Stimulated activated naive CD4-positive, alpha-beta T cell (primary cell): ENCODE measurements at regions not wholly inside any gene's neighbourhood (a gene's known extent, or its start where the extent isn't known, plus 50 kb on each side); places are given as distances from the start of the nearest gene placed in this dataset.

Source experiments
- DNase-seq, 6 experiments: peaks; one replicate each; lab custom pipeline; 2025; lab: John Stamatoyannopoulos, UW

DNA sequence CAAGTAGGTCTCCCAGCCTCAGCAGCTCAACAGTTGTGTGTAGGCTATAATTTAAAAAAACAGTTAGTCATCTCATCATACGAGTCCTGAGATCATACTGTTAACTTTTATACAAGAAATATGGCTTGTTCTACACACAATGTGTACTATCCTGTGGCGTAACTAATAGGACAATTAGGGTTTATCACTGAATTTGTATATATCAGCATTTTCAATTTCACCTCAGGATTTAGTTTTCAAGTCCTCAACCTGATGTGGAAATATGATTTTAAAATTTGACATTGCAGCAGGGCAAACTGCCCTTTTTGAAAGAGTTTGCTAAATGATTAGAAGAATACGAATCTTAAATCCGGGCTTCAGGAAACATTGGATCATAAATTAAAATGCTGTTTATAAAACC is 237.2 kb upstream of the CTBP2 start:
- no peak for DNase-seq

DNA sequence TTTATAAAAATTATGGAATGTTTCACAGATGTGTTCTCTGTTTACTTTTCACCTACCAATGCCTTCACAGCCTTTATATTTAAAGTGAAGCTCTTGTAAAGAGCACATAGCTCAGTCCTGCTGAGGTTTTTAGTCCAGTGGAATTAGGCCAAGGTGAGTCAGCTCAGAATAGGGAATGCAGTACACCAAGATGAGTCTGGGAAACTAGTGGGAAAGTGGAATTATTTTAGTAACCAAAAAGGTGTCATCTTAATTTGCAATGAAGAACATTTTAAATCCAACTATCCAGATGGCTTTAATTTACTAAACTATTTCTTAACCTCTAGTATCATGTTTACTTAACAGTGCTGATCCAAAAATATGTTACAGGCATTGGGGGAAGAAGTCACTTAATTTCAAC is 236.3 kb upstream of the CTBP2 start:
- no peak for DNase-seq

DNA sequence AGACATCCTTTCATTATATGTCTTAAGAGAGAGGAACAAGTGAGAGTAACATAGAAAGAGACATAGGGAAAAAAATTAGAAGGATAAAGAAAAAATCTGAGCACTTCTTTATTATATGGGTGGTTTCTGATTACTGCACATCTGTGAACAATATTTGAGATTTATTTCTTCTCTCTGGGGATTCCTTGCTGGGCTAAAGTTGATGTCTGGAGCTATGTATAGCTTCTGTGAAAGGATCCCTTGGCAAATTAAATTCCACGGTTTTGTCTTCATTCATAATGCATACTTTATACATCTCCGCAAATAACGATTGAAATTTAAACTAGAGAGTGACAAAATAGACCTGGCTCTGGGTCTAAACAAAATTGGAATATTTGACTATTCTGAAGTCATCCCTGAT is 232.2 kb upstream of the CTBP2 start:
- DNase-seq, result no peak

- DNase-seq, result no peak
Observed at GRCh38 chr10:125392154-125392553, 231.8 kb upstream of the CTBP2 start.

DNA sequence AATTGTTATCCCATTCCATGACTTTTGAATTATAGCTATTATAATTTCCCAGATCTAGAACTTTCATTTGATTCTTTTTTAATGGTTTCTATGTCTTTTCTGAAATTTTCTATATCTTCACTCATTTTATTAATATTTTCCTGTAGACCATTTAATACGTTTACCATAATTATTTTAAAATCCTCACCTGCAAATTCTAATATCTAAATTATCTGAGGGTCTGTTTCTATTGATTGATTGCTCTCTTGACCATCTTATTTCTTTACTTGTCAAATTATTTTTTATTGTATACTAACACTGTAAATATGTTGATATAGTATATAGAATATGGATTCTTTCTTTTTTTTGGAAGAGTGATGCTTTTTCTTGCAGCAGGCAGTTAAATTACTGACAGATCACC is 229.3 kb upstream of the CTBP2 start:
- DNase-seq, result no peak

DNA sequence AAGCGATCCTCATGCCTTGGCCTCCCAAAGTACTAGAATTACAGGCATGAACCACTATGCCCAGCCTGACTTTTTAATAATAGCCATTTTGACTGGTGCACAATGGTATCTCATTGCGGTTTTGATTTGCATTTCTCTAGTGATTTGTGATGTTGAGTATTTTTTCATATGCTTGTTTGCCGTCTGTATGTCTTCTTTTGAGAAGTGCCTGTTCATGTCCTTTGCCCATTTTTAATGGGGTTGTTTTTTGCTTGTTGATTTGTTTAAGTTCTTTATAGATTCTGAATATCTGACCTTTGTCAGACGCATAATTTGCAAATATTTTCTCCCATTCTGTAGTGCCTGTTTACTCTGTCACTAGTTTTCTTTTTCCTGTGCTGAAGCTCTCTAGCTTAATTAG is 219.2 kb upstream of the CTBP2 start:
- no peak for DNase-seq

DNA sequence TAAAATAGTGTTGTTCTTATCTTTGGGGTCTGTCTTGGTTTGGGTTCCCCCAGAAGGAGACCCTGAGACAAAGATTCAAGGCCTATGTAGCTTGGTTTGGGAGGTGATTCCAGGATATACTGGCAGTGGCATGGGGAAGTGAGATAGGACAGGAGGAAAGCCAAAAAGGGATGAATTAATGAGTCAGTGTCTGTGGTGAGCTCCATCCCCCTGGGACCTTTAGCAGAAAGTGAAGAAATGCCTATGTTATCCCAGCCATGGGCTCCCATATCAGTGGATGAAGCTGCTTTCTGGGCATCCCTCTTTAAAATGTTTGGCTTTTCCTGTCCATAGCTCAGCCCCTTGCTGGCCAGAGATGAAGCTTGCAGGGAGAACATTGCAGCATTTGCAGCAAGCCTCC is 217.0 kb upstream of the CTBP2 start:
- DNase-seq, result no peak

GRCh38 chr10:125375210-125375609 is 214.8 kb upstream of the CTBP2 start:
- no peak for DNase-seq

GRCh38 chr10:125373546-125373945 is 213.2 kb upstream of the CTBP2 start:
- DNase-seq, result no peak

DNA sequence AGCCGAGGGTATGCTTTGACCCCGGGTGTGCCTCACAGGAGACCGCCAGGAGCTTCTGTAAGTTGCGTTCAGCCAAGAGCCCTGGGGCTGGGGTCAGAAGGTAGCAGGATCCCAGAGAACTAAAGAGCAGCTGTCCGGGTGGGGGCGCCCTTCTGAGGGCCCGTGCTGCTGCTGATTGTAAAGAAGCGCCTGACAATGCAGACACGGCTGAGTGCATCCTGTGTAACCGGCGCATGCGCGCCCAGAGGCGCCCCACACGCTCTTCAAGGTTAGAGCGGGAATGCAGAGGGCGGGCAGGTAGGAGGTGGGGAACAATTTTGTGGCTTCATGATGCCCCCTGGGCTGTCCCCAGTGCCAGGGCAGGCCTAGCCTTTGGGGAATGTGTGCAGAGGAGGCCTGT is 210.2 kb upstream of the CTBP2 start:
- no peak for DNase-seq

DNA sequence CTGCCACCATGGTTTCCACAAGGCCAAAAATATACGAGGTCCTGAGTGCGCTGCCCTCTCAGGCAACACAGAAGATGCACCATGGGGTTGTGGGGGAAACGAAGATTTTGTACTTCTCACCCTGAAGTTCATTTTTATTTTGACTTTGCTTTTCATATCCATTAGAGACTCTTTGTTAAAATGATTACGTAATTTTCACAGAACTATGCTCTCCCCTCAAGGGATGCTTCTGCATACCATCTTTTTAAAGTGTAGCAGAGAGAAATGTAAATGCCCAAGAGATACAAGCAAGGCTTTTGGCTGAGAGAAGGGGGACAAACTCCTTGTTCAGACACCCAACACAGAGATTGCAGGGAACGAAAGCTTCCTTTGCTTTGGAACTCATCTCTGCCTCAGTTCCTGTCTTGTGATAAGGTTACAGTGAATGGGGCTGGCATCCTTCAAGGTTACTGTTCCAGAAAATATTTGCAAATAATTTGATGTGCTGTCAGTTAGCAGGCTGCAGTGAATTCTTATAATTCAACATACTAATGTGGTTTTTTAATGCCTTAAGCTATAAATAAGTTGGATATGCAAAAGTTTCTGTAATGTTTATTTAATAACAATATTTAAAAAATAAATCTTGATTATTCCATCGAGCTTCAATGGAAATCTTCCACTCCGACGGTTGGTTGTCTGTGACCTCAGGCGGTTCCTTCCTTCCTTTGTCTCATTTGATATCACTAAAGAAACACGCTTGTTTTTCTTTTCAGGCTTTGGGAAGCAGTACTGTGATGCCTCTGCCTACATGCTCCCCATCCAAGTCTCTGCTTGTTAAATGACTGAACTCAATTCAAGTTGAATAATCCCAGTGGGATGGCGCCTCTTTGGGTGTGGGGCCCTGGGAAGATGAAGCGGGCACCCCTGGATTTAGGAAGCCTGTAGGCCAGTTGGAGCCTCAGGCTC is 209.3 kb upstream of the CTBP2 start:
- no peak for DNase-seq

DNA sequence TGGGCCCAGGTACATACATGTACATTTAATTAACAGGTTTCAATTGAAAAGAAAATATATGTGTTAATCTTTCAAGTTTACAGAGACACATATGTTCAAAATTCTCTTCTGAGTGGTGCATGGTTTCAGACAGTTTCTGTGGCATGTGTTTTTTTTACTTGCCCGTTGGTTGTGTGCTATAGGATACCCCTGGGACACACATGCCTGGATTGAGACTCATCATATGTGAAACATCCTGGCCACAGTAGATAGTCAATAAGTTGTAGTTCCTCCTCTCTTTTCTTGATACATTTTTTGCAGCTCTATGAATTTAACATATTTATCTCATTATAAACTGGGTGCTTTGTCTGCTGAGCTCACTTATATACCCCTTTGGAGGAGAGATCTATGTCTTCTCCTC is 207.8 kb upstream of the CTBP2 start:
- DNase-seq, result no peak

- no peak for DNase-seq
Observed at GRCh38 chr10:125363791-125364190, 203.4 kb upstream of the CTBP2 start.

- no peak for DNase-seq
Observed at GRCh38 chr10:125362950-125363349, 202.6 kb upstream of the CTBP2 start.

- DNase-seq, result no peak
Observed at GRCh38 chr10:125359401-125359800, 199.0 kb upstream of the CTBP2 start.

- no peak for DNase-seq
Observed at GRCh38 chr10:125355657-125356056, 195.3 kb upstream of the CTBP2 start.

- no peak for DNase-seq
Observed at GRCh38 chr10:125350519-125350918, 190.2 kb upstream of the CTBP2 start.

- DNase-seq, result no peak
Observed at GRCh38 chr10:125348536-125348935, 188.2 kb upstream of the CTBP2 start.

DNA sequence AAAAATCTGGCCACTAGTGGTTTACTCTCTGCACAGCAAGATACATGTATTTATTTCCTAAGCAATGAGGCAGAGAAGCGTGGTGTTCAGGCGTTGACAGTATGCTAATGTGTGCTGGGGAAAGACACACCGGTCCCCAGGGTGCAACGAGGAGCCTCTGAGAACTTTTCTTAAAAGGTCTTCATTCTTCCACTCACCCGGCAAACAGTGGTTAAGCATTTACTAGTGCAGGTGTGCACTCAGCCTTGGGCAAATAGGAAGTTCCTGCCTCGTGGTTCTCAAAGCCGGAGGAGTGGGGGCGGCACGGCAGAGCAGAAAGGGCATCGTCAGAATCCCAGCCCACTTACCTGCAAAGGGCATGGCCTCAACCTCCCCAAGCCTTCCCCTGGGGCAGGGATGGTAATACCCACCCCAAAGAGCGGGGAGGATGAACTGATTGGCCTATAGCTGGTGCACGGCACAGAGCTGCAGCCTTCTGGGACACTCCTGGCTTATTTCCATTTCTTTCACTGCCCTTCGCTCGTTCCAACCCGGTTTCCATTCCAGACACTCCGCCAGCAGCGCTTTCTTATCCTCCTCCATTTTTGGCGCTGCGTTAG is 184.3 kb upstream of the CTBP2 start:
- DNase-seq, result no peak

GRCh38 chr10:125343983-125344382 is 183.6 kb upstream of the CTBP2 start:
- no peak for DNase-seq

- no peak for DNase-seq
Observed at GRCh38 chr10:125343118-125343925, 183.0 kb upstream of the CTBP2 start.

GRCh38 chr10:125341611-125342010 is 181.2 kb upstream of the CTBP2 start:
- DNase-seq, result no peak

DNA sequence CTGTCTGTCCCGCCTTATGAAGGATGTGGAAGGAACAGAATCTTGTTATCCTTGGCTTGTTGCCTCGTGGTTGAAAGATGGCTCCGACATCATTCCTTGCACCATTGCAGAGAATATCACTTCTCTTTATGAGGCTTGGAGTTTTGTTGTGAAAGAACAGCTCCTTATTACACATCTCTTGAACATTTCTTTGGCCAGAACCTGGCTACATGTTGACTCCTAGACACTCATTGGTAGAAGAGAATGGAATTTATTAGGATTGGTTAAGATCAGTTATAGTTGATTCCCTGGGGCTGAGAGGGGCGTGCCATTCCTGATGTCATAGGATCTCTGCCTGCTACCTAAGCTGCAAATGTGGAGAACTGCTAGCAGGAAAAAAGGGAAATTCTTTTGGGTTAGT is 180.5 kb upstream of the CTBP2 start:
- no peak for DNase-seq
